SK-N-SH (cell line): ENCODE measurements at regions not wholly inside any gene's neighbourhood (a gene's known extent, or its start where the extent isn't known, plus 50 kb on each side); places are given as distances from the start of the nearest gene placed in this dataset.
"Not testable (repeated sequence)": the region's sequence is repeated elsewhere in the genome, so short reads cannot be mapped to it uniquely, and the experiment has no call there.

Source experiments
- CTCF ChIA-PET: fragments of 300-600, 350-600 bp; formaldehyde crosslinking; extraction: SDS; loops from one replicate; lab custom pipeline; 2021; lab: Yijun Ruan, JAX
- POLR2A ChIA-PET: fragments of 350-600 bp; sonication (Branson Sonifier 250); formaldehyde crosslinking; extraction: SDS; loops from one replicate; lab custom pipeline; 2020; ENCODE audit warnings: antibody characterized with exemption, inconsistent platforms; lab: Yijun Ruan, JAX
- DNase-seq: peaks from one replicate; pipeline ENCODE4 v3.0.0; 2012
- H2AFZ ChIP-seq: fragments of 200-600 bp; sonication (generic); 2 replicates; pipeline ENCODE4 v1.8.1; 2016; ENCODE audit warnings: antibody characterized with exemption, mild to moderate bottlenecking, low read depth
- H3F3A ChIP-seq: fragments of 200-600 bp; sonication (generic); replicated peaks from 2 replicates; pipeline ENCODE3; 2016; ENCODE audit warnings: antibody characterized with exemption, mild to moderate bottlenecking; ENCODE audit not compliant: insufficient read depth
- H3K27ac ChIP-seq, 2 experiments: fragments of 200-500 bp in 1 of 2; fragments of 200-600 bp in 1 of 2; sonication (Bioruptor generic) in 1 of 2; sonication (generic), shearing (Covaris generic) in 1 of 2; 2 replicates each; pipeline versions ENCODE4 v1.5.1 to v1.6.1; 2014 to 2016; ENCODE audit warnings: low read depth in 2 of 2, inconsistent platforms in 1 of 2, low read length in 1 of 2, mild to moderate bottlenecking in 1 of 2, mixed read lengths in 1 of 2
- H3K27me3 ChIP-seq: fragments of 200-600 bp; sonication (generic), shearing (Covaris generic); 2 replicates; pipeline ENCODE4 v1.6.1; 2016; ENCODE audit warnings: mixed run types; ENCODE audit not compliant: insufficient read depth
- H3K36me3 ChIP-seq, 2 experiments: fragments of 200-500 bp in 1 of 2; fragments of 200-600 bp in 1 of 2; sonication (Bioruptor generic) in 1 of 2; sonication (generic) in 1 of 2; replicated peaks in 1 of 2; 2 replicates each; pipeline versions ENCODE3 to v1.5.1; 2014 to 2016; ENCODE audit warnings: low read length in 1 of 2, mild to moderate bottlenecking in 1 of 2; ENCODE audit not compliant: insufficient read depth in 2 of 2, control insufficient read depth in 1 of 2
- H3K4me1 ChIP-seq, 2 experiments: fragments of 200-500 bp in 1 of 2; fragments of 200-600 bp in 1 of 2; sonication (Bioruptor generic) in 1 of 2; sonication (generic), shearing (Covaris generic) in 1 of 2; 2 replicates each; pipeline versions ENCODE4 v1.5.1 to v1.6.1; 2014 to 2016; ENCODE audit warnings: low read depth in 1 of 2, low read length in 1 of 2, mixed run types in 1 of 2; ENCODE audit not compliant: insufficient read depth in 2 of 2, control insufficient read depth in 1 of 2
- H3K4me2 ChIP-seq: fragments of 200-600 bp; sonication (generic), shearing (Covaris generic); 2 replicates; pipeline ENCODE4 v1.6.1; 2017; ENCODE audit warnings: mixed run types
- H3K4me3 ChIP-seq, 2 experiments: fragments of 200-500 bp in 1 of 2; fragments of 200-600 bp in 1 of 2; sonication (Bioruptor generic) in 1 of 2; sonication (generic), shearing (Covaris generic) in 1 of 2; 2 replicates each; pipeline versions ENCODE4 v1.5.1 to v1.8.1; 2014 to 2016; ENCODE audit warnings: low read depth in 2 of 2, inconsistent platforms in 1 of 2, low read length in 1 of 2, mild to moderate bottlenecking in 1 of 2, mixed read lengths in 1 of 2, moderate library complexity in 1 of 2
- H3K79me2 ChIP-seq: fragments of 200-600 bp; sonication (generic); 2 replicates; pipeline ENCODE4 v1.8.1; 2017; ENCODE audit warnings: mild to moderate bottlenecking; ENCODE audit not compliant: insufficient read depth
- H3K9ac ChIP-seq: fragments of 200-600 bp; sonication (generic); 2 replicates; pipeline ENCODE4 v1.6.1; 2017; ENCODE audit warnings: mixed run types
- H3K9me2 ChIP-seq: fragments of 200-600 bp; sonication (generic); 2 replicates; pipeline ENCODE4 v1.6.1; 2017; ENCODE audit warnings: mixed run types
- H3K9me3 ChIP-seq: fragments of 200-600 bp; sonication (generic); 2 replicates; pipeline ENCODE4 v1.6.1; 2017; ENCODE audit warnings: mixed run types, mild to moderate bottlenecking, moderate library complexity
- H4K20me1 ChIP-seq: fragments of 200-600 bp; sonication (generic); 2 replicates; pipeline ENCODE4 v1.6.1; 2017; ENCODE audit warnings: mild to moderate bottlenecking, mixed run types; ENCODE audit not compliant: insufficient read depth
- CHD2 ChIP-seq: fragments of 150-350 bp; IDR thresholded peaks from 2 replicates; pipeline ENCODE4 v1.6.1; 2018; ENCODE audit warnings: low read length; ENCODE audit not compliant: partially characterized antibody
- CTCF ChIP-seq: fragments of 200-600 bp; sonication (generic); IDR thresholded peaks from 2 replicates; pipeline ENCODE4 v1.6.1; 2017; ENCODE audit warnings: antibody characterized with exemption, mild to moderate bottlenecking, moderate library complexity
- ELF1 ChIP-seq: IDR thresholded peaks from 2 replicates; pipeline ENCODE4 v1.4.0; 2012
- EZH2phosphoT487 ChIP-seq: fragments of 200-600 bp; sonication (generic); IDR thresholded peaks from 2 replicates; pipeline ENCODE4 v1.6.1; 2017; ENCODE audit warnings: low read depth, mixed run types, mild to moderate bottlenecking, antibody characterized with exemption, moderate library complexity, borderline replicate concordance
- FOXM1 ChIP-seq: IDR thresholded peaks from 2 replicates; pipeline ENCODE4 v1.4.0; 2012; ENCODE audit warnings: low read depth, mild to moderate bottlenecking
- GATA2 ChIP-seq: sonication (generic); formaldehyde crosslinking; IDR thresholded peaks from 2 replicates; pipeline ENCODE4 v1.5.0; 2020; ENCODE audit warnings: mild to moderate bottlenecking, missing genetic modification reagents
- IRF3 ChIP-seq: fragments of 150-350 bp; IDR thresholded peaks from 2 replicates; pipeline ENCODE4 v1.6.1; 2016; ENCODE audit warnings: mild to moderate bottlenecking, low read depth, low read length
- MXI1 ChIP-seq: IDR thresholded peaks from 2 replicates; pipeline ENCODE4 v1.6.1; 2012; ENCODE audit warnings: mild to moderate bottlenecking, low read depth, low read length, improper control_type of control experiment
- RCOR1 ChIP-seq: fragments of 150-350 bp; IDR thresholded peaks from 2 replicates; pipeline ENCODE4 v1.6.1; 2017; ENCODE audit warnings: antibody characterized with exemption, low read length
- REST ChIP-seq: IDR thresholded peaks from 2 replicates; pipeline ENCODE4 v1.6.1; 2012; ENCODE audit warnings: mild to moderate bottlenecking, low read depth, low read length, moderate library complexity
- SIN3A ChIP-seq: IDR thresholded peaks from 2 replicates; pipeline ENCODE4 v1.6.1; 2012; ENCODE audit warnings: low read depth, mild to moderate bottlenecking, low read length, moderate library complexity, borderline replicate concordance
- TAF1 ChIP-seq: IDR thresholded peaks from 2 replicates; pipeline ENCODE4 v1.6.1; 2012; ENCODE audit warnings: low read depth, mild to moderate bottlenecking, low read length, moderate library complexity, borderline replicate concordance
- TCF12 ChIP-seq: IDR thresholded peaks from 2 replicates; pipeline ENCODE4 v1.4.0; 2012
- YY1 ChIP-seq: IDR thresholded peaks from 2 replicates; pipeline ENCODE4 v1.4.0; 2012; ENCODE audit warnings: low read depth, mild to moderate bottlenecking
- WGBS: methylation state at CpG from one replicate; pipeline ENCODE4 v1.1.6; 2017; ENCODE audit warnings: low lambda C conversion rate; 5-methylcytosine and 5-hydroxymethylcytosine counted together
- TF ChIP-seq, protein P1 (sequence below): IDR thresholded peaks from 2 replicates; pipeline ENCODE4 v1.4.0; 2012; ENCODE audit warnings: low read depth

GRCh38 chr15:61336026-61336638 is 107.0 kb upstream of the RORA start:
- H3K4me3 ChIP-seq, result no peak overlapping the region
- no peak for TF ChIP-seq MXI1
- no peak for TF ChIP-seq TCF12
- no peak for TF ChIP-seq SIN3A
- TF ChIP-seq CHD2, result no peak
- TF ChIP-seq EZH2phosphoT487, result no peak
- no peak for TF ChIP-seq CTCF
- TF ChIP-seq, protein P1, sequence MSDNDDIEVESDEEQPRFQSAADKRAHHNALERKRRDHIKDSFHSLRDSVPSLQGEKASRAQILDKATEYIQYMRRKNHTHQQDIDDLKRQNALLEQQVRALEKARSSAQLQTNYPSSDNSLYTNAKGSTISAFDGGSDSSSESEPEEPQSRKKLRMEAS, result no peak
- no peak for TF ChIP-seq ELF1
- TF ChIP-seq GATA2 (CRISPR knock-in tag), result no peak
- peaks cover 0 to 9% of the 10 kb centered on the region in 2 experiments; a peak in 2 of 4 replicates for H3K4me1 ChIP-seq
- no peak overlapping the region for H2AFZ ChIP-seq
- no peaks in the 10 kb centered on the region for H3K79me2 ChIP-seq
- no peaks in the 10 kb centered on the region for H3K9me3 ChIP-seq
- no peaks in the 10 kb centered on the region for H3K27me3 ChIP-seq
- no peaks in the 10 kb centered on the region for H4K20me1 ChIP-seq
- 20% methylated on average over 3 of the region's 3 CpGs for WGBS
- no peaks in the 10 kb centered on the region for H3K9me2 ChIP-seq
- no peaks in the 10 kb centered on the region for H3K36me3 ChIP-seq
- ChIA-PET POLR2A (no interaction called here), CTCF (interaction anchor here (0.6 kb wide), 1 partner anchor 154 kb away, joined by 3 read pairs; no protein-coding TSS in a partner anchor)
- no peak overlapping the region for H3K9ac ChIP-seq
- no peak overlapping the region for H3K4me2 ChIP-seq
- H3K27ac ChIP-seq, result no peak overlapping the region
- H3F3A ChIP-seq, result no peaks in the 10 kb centered on the region
- no peak for DNase-seq

- WGBS, result 64% methylated on average over 5 of the region's 5 CpGs
- H2AFZ ChIP-seq, H3K9ac ChIP-seq, H3K4me2 ChIP-seq, H3K9me2 ChIP-seq, CTCF ChIA-PET, POLR2A ChIA-PET, DNase-seq, H3F3A ChIP-seq, H3K27ac ChIP-seq, H3K4me1 ChIP-seq, H3K36me3 ChIP-seq, H3K79me2 ChIP-seq, H3K4me3 ChIP-seq, H4K20me1 ChIP-seq, H3K27me3 ChIP-seq, H3K9me3 ChIP-seq: not testable (repeated sequence)
Observed at GRCh38 chr15:61334714-61335113, 105.6 kb upstream of the RORA start.

GRCh38 chr15:61331019-61331418 is 101.9 kb upstream of the RORA start:
- WGBS, result 49% methylated on average over 3 of the region's 3 CpGs
- ChIA-PET POLR2A (no interaction called here), CTCF (interaction anchor here (0.9 kb wide), 1 partner anchor 511 kb away, joined by 3 read pairs; no protein-coding TSS in a partner anchor)
- no peak overlapping the region for H3K4me3 ChIP-seq
- no peak for DNase-seq
- no peak overlapping the region for H3K9ac ChIP-seq
- H3K4me2 ChIP-seq, result no peak overlapping the region
- H3K27me3 ChIP-seq, result no peaks in the 10 kb centered on the region
- no peaks in the 10 kb centered on the region for H3K9me2 ChIP-seq
- no peak for TF ChIP-seq YY1
- no peak for TF ChIP-seq ELF1
- TF ChIP-seq TAF1, result no peak
- no peak for TF ChIP-seq RCOR1
- no peak for TF ChIP-seq REST
- TF ChIP-seq, protein P1, result no peak
- no peak for TF ChIP-seq IRF3
- no peak for TF ChIP-seq FOXM1
- no peaks in the 10 kb centered on the region for H3K9me3 ChIP-seq
- H2AFZ ChIP-seq, result no peak overlapping the region
- H4K20me1 ChIP-seq, result no peaks in the 10 kb centered on the region
- no peak overlapping the region for H3K27ac ChIP-seq
- no peaks in the 10 kb centered on the region for H3F3A ChIP-seq
- H3K79me2 ChIP-seq, result no peaks in the 10 kb centered on the region
- H3K36me3 ChIP-seq, result no peaks in the 10 kb centered on the region
- no peaks in the 10 kb centered on the region for H3K4me1 ChIP-seq
